Ishikawa (cell line): ENCODE measurements at regions not wholly inside any gene's neighbourhood (a gene's known extent, or its start where the extent isn't known, plus 50 kb on each side); places are given as distances from the start of the nearest gene placed in this dataset.

ENCODE experiments used
- CEBPB ChIP-seq: IDR thresholded peaks from 2 replicates; pipeline ENCODE4 v1.6.1; 2012
- CREB1 ChIP-seq: IDR thresholded peaks from 2 replicates; pipeline ENCODE4 v1.6.1; 2012; ENCODE audit warnings: low read depth
- EGR1 ChIP-seq: IDR thresholded peaks from 2 replicates; pipeline ENCODE4 v1.6.1; 2012
- EP300 ChIP-seq: IDR thresholded peaks from 2 replicates; pipeline ENCODE4 v1.6.1; 2012; ENCODE audit warnings: borderline replicate concordance
- FOXM1 ChIP-seq: IDR thresholded peaks from 2 replicates; pipeline ENCODE4 v1.6.1; 2012; ENCODE audit warnings: low read depth, borderline replicate concordance
- MAX ChIP-seq: IDR thresholded peaks from 2 replicates; pipeline ENCODE4 v1.6.1; 2012
- NFIC ChIP-seq: IDR thresholded peaks from 2 replicates; pipeline ENCODE4 v1.6.1; 2012
- RAD21 ChIP-seq: IDR thresholded peaks from 2 replicates; pipeline ENCODE4 v1.6.1; 2012; ENCODE audit warnings: low read depth
- REST ChIP-seq: IDR thresholded peaks from 2 replicates; pipeline ENCODE4 v1.6.1; 2012; ENCODE audit warnings: low read depth, mild to moderate bottlenecking
- TAF1 ChIP-seq: IDR thresholded peaks from 2 replicates; pipeline ENCODE4 v1.6.1; 2012; ENCODE audit warnings: low read depth, mild to moderate bottlenecking
- TCF12 ChIP-seq: IDR thresholded peaks from 2 replicates; pipeline ENCODE4 v1.6.1; 2012; ENCODE audit warnings: low read depth
- TEAD4 ChIP-seq: IDR thresholded peaks from 2 replicates; pipeline ENCODE4 v1.6.1; 2012
- USF1 ChIP-seq: IDR thresholded peaks from 2 replicates; pipeline ENCODE4 v1.6.1; 2012
- YY1 ChIP-seq: IDR thresholded peaks from 2 replicates; pipeline ENCODE4 v1.6.1; 2012; ENCODE audit warnings: low read depth
- ZBTB7A ChIP-seq: IDR thresholded peaks from 2 replicates; pipeline ENCODE4 v1.6.1; 2012; ENCODE audit warnings: low read depth

- TF ChIP-seq TAF1 (no peak), EGR1 (no peak), CREB1 (no peak), EP300 (no peak), YY1 (no peak), USF1 (no peak), ZBTB7A (no peak), RAD21 (no peak), MAX (no peak)
Observed at GRCh38 chr11:32317643-32318042, 117.7 kb downstream of the WT1 start.

- TF ChIP-seq EP300: no peak
- TF ChIP-seq MAX: no peak
- no peak for TF ChIP-seq EGR1
- no peak for TF ChIP-seq NFIC
- TF ChIP-seq FOXM1: no peak
Observed at GRCh38 chr11:32318071-32319055, 117.0 kb downstream of the WT1 start.

- TF ChIP-seq CEBPB: no peak
- no peak for TF ChIP-seq YY1
- no peak for TF ChIP-seq TCF12
- TF ChIP-seq ZBTB7A: no peak
- no peak for TF ChIP-seq TAF1
- TF ChIP-seq USF1: no peak
- no peak for TF ChIP-seq MAX
- TF ChIP-seq NFIC: no peak
- TF ChIP-seq REST: no peak
- TF ChIP-seq EP300: no peak
- no peak for TF ChIP-seq TEAD4
- no peak for TF ChIP-seq CREB1
- TF ChIP-seq FOXM1: no peak
- no peak for TF ChIP-seq RAD21
- no peak for TF ChIP-seq EGR1
Observed at GRCh38 chr11:32323814-32324130, 111.6 kb downstream of the WT1 start.

- no peak for TF ChIP-seq FOXM1
- no peak for TF ChIP-seq REST
- TF ChIP-seq NFIC: no peak
- no peak for TF ChIP-seq CREB1
- no peak for TF ChIP-seq RAD21
- no peak for TF ChIP-seq ZBTB7A
- no peak for TF ChIP-seq MAX
- TF ChIP-seq TCF12: no peak
- no peak for TF ChIP-seq EP300
Observed at GRCh38 chr11:32325187-32325586, 110.2 kb downstream of the WT1 start.

- no peak for TF ChIP-seq MAX
- no peak for TF ChIP-seq USF1
Observed at GRCh38 chr11:32325725-32326124, 109.6 kb downstream of the WT1 start.
